Retina (tissue), 1 donor: ENCODE measurements at regions not wholly inside any gene's neighbourhood (a gene's known extent, or its start where the extent isn't known, plus 50 kb on each side); places are given as distances from the start of the nearest gene placed in this dataset.
A peak's percentile ranks its signal among the peaks of the same experiment; 100 is the strongest.
"Not testable (repeated sequence)": the region's sequence is repeated elsewhere in the genome, so short reads cannot be mapped to it uniquely, and the experiment has no call there.

ENCODE experiments used
- DNase-seq: peaks from one replicate; pipeline ENCODE4 v3.0.0-alpha.2; 2016

GRCh38 chr18:10086458-10087210 is 172.8 kb downstream of the VAPA start:
- DNase-seq, result peak; percentile 56

DNA sequence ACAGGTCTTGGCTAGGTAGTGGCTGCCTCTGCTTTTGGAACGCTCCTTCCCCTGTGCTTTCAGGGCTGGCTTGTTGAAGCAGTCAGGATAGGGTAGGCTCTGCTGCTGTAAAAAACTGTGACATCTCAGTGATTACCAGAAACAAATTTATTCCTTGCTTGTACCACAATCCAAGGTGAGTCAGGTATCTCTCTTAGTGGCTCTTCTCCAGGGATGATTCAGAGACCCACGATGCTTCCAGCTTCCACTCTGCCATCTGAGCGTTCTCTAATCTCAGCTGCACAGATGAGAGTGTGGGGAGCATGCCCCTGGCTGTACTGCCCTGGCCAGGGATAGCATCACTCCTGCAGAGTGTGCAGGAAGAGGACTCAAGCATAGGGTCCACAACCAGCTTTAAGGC is 174.9 kb downstream of the VAPA start:
- no peak for DNase-seq

- no peak for DNase-seq
Measured at GRCh38 chr18:10089881-10090280, 176.1 kb downstream of the VAPA start.

GRCh38 chr18:10090668-10091067 is 176.9 kb downstream of the VAPA start:
- DNase-seq, result no peak

DNA sequence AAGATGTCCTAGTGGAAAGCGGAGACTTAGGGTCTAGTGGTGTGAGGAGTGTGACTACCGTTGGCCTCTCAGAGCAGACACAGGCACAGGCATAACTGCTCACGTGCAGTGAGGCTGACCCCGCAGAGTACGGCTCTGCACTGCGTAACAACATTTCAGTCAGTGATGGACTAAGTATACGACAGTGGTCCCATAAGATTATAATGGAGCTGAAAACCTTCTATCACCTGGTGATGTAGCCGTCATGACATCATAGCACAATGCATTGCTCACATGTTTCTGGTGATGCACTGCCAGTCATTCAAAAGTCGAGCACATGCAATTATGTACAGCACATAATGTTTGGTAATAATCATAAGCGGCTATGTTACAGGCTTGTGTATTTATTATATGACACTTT is 179.6 kb downstream of the VAPA start:
- no peak for DNase-seq

GRCh38 chr18:10094154-10094553 is 180.3 kb downstream of the VAPA start:
- no peak for DNase-seq

DNA sequence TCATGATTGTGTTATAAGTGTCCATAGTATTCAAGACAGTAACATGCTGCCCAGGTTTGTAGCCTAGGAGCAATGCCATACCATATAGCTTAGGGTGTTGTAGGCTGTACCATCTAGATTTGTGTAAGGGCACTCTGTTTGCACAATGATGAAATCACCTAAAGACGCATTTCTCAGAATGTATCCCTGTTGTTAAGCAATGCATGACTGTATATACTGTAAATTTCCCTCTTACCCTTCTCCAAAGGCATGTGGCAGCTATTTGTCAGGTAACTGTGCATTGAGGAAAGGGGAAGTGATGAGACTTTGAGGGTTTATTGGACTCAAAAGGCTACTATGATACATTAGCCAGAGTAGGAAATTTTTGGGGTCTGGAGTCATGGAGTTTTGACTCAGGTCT is 180.8 kb downstream of the VAPA start:
- no peak for DNase-seq

DNA sequence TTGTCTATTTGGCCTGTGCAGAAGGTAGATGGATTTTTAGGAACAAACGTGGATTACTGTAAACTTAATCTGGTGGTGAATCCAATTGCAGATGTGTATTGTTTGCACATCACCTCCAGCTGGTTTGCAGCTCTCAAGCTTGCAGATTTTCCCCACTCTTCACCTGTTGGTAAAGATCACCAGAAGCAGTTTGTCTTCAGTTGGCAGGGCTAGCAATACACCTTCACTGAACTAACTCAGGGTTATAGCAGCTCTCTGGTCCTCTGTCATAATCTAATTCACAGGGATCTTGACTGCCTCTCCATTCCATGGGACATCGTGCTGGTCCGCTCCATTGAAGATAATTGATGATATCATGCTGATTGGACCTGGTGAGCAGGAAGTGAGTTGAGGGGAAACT is 181.5 kb downstream of the VAPA start:
- no peak for DNase-seq

DNA sequence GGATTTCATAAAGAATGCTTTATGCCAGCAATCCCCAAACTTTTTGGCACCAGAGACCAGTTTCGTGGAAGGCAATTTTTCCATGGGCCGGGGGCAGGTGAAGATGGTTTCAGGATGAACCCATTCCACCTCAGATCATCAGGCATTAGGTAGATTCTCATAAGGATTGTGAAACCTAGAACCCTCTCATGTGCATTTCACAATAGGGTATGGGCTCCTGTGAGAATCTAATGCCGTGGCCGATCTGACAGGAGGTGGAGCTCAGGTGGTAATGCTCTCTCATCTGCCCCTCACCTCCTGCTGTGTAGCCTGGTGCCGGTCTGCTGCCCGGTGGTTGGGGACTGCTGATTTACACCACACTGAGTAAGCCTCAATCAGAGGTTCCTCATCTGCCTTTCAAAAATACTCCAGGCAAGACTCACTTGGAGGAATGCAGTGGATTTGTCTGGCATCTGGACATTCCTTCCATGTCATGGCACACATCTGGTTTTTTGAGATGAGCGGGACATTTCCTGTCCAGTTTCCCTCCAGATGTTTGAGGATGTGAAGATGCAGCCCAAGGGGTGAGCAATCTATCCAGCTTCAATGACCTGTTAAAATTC is 185.8 kb downstream of the VAPA start:
- DNase-seq, result no peak

DNA sequence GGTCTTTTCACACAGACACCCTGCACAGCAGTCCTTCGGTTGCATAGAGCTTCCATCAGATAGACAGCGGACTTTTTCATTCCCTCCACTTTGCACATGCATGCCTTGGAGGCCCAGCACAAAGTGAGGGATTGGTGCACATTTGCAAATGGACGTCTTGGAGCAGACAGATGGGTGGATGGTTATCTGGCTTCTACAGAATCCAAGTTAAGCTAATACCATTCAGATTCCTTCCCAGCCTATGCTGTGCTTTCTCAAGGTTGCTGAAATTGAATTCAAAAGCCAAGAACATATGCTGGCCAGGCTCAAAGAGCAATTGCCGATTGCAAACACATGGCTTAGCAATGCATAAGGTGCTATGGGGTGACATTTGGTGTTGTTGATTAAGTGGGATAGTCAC is 186.4 kb downstream of the VAPA start:
- no peak for DNase-seq

DNA sequence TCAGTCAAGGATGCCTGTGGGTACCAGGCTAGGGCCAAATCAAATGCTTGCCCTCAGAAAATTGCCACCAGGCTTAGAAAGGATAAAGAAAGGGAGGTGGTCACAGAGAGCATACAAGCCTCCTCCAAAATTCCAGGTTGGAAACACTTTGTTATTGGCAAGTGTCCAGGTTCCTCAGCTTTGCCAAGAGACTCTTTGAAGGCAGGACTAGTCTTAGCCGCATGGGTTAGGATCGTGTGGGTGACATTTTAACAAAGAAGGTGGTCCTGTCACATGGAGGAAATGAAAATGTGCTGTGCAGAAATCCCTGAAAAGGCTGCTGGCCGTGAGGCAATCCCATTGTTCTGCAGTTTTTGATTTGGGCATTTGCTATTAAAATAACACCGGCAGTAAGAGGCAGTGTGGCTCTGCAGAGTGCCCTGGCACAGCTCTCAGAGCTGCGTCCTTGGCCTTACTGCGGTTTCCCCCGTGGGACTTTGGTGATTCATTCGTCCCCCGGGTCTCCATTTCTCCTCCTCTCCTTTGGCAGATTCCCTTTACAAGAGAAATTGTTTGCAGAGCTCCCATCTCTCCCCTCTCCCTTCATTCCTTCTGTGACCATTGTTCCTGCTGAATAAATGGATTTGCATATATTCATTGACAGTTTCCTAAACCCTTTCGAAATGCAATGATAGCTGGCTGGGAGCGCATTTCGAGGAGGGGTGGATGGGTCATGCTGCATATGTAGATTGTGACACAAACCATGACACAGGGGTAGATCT is 187.3 kb downstream of the VAPA start:
- DNase-seq, result no peak

GRCh38 chr18:10101729-10102128 is 187.9 kb downstream of the VAPA start:
- no peak for DNase-seq

GRCh38 chr18:10105118-10105517 is 191.3 kb downstream of the VAPA start:
- not testable (repeated sequence) for DNase-seq

DNA sequence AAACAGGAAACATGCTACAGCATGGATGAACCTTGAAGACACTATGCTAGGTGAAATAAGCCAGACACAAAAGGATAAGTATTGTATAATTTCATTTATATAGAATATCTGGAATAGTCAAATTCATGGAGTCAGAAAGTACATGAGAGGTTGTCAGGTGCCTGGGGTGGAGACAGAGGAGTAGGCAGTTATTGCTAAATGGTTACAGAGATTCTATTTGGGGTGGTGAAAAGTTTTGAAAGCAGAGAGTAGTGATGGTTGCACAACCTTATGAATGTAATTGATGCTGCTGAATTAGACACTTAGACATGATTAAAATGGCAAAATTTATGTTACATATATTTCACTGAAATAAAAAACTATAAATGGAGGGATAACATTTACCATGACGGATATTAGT is 197.4 kb downstream of the VAPA start:
- DNase-seq, result no peak

GRCh38 chr18:10111944-10112343 is 198.1 kb downstream of the VAPA start:
- DNase-seq, result no peak

GRCh38 chr18:10113121-10114022 is 199.6 kb downstream of the VAPA start:
- no peak for DNase-seq

DNA sequence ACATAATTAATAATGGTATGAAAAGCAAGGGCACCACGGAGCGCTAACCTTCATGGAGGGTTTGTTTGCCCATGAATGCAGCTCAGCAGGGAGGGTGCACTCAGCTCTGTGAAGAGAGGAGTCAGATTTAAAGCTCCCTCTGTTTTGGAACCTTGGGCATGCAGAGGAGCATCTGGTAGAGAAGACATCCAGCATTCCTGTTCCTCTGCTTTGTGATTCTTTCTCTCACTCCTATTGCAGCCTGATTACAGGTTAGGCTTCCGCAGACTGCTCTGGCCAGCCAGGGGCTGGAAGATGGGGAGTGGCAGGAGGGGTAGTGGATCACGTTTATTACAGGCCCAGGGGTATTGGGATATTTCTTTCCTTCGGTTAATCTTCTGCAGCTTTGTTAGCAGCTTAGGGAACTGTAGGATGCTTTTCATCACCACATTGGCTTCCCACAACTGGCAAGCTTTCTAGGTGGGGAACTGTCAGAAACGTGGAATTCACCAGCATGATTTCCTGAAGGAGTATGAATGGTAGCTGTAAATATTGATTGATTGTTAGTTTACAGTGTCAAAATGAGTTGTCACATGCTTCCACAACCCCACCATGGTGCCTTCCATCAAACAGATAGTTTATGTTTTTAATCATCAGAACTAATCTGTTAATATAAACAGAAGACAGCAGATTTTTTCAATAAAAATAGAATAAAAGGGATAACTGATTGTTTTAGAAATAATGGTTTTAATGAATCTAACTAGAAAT is 201.1 kb downstream of the VAPA start:
- DNase-seq, result peak; percentile 46

DNA sequence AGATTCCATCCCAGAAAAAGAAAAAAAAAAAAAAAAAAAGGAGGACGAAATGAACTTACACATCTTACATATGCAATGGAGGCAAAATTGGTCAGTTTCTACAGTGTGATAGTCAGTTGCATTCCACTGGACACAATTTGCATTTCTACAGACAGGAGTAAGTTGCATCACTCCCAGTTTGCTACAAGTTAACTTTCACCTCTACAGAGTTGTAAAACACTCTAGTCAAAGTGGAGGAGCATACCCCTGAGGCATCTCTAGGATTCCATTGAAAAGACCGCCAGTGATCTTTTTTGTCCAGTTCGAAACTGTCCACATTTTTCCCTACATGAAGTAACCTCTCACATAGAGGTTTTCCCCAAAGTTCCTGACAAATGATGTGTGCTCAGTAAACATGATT is 202.8 kb downstream of the VAPA start:
- no peak for DNase-seq

GRCh38 chr18:10119528-10119927 is 205.7 kb downstream of the VAPA start:
- DNase-seq, result no peak

- no peak for DNase-seq
Measured at GRCh38 chr18:10119991-10120390, 206.2 kb downstream of the VAPA start.

DNA sequence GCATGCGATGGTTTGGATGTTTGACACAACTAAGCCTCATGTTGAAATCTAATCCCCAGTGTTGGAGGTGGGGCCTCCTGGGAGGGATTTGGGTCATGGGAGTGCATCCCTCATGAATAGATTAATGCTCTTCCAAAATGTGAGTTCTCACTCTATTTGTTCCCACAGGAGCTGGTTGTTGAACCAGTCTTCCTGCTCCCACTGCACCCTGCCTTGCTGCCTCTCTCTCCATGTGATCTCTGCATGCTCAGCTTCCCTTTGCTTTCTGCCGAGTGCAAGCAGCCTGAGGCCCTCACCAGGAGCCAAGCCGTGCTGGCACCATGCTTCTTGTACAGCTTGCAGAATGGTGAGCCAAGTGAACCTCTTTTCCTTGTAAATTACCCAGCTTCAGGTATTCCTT is 206.8 kb downstream of the VAPA start:
- DNase-seq, result no peak

DNA sequence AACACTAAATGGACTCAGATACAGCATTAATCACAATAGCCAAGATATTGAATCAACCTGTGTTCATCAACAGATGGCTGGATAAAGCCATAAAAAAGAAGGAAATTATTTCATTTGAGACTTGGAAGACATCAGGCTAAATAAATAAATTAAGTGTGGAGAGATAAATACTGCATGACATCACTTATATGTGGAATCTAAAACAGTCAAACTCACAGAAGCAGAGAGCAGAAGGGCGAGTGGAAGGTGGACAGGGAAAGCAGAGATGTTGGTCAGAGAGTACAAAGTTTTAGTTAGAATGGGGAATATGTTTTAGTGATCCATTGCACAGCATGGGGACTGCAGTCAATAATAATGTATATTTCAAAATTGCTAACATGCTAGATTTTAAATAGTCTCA is 207.2 kb downstream of the VAPA start:
- no peak for DNase-seq
